ENCODE measurements at regions not wholly inside any gene's neighbourhood (a gene's known extent, or its start where the extent isn't known, plus 50 kb on each side); places are given as distances from the start of the nearest gene placed in this dataset.

DNA sequence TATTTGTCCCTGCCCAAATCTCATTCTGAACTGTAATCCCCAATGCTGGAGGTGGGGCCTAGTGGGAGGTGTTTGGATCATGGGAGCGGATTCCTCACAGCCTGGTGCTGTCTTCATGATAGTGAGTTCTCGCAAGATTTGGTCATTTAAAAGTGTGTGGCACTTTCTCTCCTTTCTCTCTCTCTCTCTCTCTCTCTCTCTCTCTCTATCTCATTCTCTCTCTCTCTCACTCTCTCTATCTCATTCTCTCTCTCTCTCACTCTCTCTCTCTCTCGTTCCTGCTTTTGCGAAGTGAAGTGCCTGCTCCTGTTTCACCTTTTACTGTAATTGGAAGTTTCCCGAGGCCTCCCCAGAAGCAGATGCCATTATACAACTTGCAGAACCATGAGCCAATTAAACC lies 207.3 kb upstream of the NR4A3 start:
- TF ChIP-seq, protein P1, sequence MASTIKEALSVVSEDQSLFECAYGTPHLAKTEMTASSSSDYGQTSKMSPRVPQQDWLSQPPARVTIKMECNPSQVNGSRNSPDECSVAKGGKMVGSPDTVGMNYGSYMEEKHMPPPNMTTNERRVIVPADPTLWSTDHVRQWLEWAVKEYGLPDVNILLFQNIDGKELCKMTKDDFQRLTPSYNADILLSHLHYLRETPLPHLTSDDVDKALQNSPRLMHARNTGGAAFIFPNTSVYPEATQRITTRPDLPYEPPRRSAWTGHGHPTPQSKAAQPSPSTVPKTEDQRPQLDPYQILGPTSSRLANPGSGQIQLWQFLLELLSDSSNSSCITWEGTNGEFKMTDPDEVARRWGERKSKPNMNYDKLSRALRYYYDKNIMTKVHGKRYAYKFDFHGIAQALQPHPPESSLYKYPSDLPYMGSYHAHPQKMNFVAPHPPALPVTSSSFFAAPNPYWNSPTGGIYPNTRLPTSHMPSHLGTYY (CRISPR knock-in tag; IDR thresholded peaks at IDR 0.05) = no peak
- TF ChIP-seq, protein P2, sequence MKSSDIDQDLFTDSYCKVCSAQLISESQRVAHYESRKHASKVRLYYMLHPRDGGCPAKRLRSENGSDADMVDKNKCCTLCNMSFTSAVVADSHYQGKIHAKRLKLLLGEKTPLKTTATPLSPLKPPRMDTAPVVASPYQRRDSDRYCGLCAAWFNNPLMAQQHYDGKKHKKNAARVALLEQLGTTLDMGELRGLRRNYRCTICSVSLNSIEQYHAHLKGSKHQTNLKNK (CRISPR knock-in tag; IDR thresholded peaks at IDR 0.05) = no peak
- TF ChIP-seq, protein P3, sequence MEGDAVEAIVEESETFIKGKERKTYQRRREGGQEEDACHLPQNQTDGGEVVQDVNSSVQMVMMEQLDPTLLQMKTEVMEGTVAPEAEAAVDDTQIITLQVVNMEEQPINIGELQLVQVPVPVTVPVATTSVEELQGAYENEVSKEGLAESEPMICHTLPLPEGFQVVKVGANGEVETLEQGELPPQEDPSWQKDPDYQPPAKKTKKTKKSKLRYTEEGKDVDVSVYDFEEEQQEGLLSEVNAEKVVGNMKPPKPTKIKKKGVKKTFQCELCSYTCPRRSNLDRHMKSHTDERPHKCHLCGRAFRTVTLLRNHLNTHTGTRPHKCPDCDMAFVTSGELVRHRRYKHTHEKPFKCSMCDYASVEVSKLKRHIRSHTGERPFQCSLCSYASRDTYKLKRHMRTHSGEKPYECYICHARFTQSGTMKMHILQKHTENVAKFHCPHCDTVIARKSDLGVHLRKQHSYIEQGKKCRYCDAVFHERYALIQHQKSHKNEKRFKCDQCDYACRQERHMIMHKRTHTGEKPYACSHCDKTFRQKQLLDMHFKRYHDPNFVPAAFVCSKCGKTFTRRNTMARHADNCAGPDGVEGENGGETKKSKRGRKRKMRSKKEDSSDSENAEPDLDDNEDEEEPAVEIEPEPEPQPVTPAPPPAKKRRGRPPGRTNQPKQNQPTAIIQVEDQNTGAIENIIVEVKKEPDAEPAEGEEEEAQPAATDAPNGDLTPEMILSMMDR (IDR thresholded peaks at IDR 0.05) = no peak

Data from WTC11 (cell line).